ENCODE measurements at regions not wholly inside any gene's neighbourhood (a gene's known extent, or its start where the extent isn't known, plus 50 kb on each side); places are given as distances from the start of the nearest gene placed in this dataset.

- TF ChIP-seq CTCF (conservative IDR thresholded peaks at IDR 0.05; ENCODE audit: low read depth, low read length) (no peak), EZH2 (IDR thresholded peaks at IDR 0.05; ENCODE audit: borderline replicate concordance, low read depth, low read length, poor library complexity, severe bottlenecking) (no peak)
Observed at GRCh38 chr2:198285216-198285615, 480.8 kb downstream of the PLCL1 start.

All from A673 (cell line).